NCI-H1436 treated with DMSO at 0.1 percent for 48 hours (cell line): ENCODE measurements at regions not wholly inside any gene's neighbourhood (a gene's known extent, or its start where the extent isn't known, plus 50 kb on each side); places are given as distances from the start of the nearest gene placed in this dataset.
"Not testable (repeated sequence)": the region's sequence is repeated elsewhere in the genome, so short reads cannot be mapped to it uniquely, and the experiment has no call there.

Experiments
- DNase-seq: peaks from one replicate; lab custom pipeline; 2025; lab: John Stamatoyannopoulos, UW

DNA sequence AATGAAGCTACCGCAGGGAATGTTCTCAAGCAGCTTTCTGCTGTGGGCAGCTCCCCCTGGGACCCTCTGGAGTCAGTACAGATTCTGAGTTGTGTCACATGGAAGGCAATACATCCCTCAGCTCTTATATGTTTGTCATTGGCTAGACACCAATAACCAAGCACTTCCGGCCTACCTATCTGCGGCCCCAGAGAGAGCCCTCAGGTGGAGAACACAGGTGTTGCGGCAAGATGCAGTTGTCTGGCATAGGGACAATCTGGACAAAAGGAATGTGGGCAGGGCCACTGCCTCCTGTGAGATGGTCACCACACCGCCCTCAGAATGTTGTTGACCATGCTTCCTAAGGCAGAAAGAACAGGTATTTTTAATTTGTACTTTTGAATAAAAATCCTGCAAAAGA lies 118.7 kb downstream of the BRMS1L start:
- DNase-seq, result no peak

DNA sequence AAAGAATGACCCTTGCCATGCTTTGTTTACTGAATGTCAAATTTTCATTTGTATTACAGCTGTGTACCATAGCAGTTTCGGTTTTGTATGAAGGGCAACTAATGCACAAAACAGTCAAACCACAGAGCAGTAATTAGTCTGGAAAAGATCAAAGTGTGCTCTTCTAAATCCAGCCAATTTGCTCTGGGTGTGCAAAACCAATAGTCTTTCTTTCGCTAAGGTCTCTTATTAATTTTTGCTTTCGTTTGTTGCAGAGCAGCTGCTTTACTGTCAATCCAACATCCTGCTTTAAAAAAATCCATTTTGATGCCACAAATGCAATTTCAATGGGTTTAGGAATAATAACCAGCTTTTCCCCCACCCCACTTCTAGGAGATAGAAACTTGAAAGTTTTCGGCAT lies 114.2 kb downstream of the BRMS1L start:
- DNase-seq, result no peak

DNA sequence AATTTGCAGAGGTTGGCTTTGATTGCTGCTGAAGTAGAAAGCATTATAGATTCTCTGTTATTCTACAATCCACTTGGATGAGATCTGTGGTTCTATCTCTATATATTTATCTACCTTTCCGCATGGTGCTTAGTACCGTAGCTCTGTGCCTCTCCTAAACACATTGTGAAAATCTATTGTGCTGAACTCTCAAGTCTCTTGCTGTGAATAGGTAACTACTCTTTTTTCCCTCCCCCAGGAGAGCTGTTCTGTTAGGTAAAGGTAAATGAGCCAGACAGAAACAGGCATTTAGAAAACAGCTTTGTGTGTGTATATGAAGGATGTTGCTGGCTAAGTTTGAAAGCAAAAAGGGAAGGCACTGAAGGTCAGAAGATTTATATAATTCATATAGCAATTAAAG lies 112.6 kb downstream of the BRMS1L start:
- no peak for DNase-seq

DNA sequence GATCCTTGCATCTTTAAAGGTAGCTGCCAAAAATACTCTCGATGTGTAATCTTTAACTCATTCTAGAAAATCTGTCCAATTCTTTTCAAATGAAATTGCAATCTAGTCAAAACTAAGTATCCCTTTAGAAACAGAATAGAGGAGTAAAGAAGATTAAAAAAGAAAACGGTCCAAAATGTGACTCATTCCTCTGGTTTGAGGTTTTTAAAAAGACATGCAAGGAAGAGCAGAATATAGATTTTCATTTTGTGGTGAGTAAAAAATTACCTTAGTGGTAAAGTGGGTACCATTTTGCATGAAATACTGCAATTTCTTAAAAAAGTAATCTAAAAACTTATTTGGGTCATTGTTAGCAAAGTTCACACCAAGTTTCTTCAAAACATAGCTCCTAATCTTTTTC lies 108.4 kb downstream of the BRMS1L start:
- DNase-seq, result no peak

- no peak for DNase-seq
These were observed 106.6 kb downstream of the BRMS1L start for GRCh38 chr14:35932659-35933159.

GRCh38 chr14:35932136-35932535 lies 106.0 kb downstream of the BRMS1L start:
- no peak for DNase-seq

- DNase-seq, result no peak
These were observed 105.2 kb downstream of the BRMS1L start for GRCh38 chr14:35931346-35931745.

DNA sequence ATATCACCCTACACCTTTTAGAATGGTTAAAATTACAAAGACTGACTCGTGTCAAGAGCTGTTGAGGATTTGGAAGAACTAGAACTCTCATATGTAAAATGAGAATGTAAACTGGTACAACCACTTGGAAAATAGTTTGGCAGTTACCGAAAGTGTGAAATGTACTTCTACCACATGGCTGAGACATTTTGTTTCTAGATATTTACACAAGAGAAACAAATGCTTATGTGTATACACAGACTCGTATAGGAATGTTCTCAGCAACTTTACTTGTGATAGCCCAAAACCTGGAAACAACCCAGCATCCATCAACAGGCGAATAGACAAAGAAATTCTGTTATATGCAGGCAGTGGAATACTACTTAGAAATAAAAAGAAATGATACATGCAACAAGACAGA lies 103.0 kb downstream of the BRMS1L start:
- no peak for DNase-seq

DNA sequence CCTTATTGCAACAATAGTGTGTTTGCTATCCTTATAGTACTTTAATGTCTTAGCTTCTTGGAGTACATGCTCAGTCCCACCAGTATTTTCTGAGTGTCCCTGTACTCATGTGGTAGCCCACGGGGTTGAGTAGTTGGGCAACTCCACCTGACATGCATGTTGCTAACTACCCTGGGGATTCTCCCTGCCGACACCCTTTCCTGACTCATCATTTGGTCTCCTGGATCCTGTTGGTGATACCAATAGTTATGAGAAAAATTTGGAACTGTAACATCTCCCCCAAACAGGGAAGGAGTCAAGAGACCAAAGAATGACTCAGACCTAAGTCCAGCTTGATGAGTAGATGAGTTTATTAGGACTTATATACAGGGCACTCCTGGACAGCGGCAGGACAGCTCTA lies 101.6 kb downstream of the BRMS1L start:
- no peak for DNase-seq

DNA sequence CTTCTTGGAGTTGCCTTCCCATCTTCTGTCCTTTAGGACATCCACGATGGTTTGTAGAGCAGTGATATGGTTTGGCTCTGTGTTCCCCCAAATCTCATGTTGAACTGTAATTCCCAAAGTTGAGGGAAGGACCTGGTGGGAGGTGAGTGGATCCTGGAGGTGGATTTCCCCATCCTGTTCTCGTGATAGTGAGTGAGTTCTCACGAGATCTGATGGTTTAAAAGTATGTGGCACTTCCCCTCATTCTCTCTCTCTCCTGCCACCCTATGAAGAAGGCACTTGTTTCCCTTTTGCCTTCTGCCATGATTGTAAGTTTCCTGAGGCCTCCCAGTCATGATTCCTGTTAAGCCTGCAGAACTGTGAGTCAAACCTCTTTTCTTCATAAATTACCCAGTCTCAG lies 99.2 kb downstream of the BRMS1L start:
- no peak for DNase-seq

DNA sequence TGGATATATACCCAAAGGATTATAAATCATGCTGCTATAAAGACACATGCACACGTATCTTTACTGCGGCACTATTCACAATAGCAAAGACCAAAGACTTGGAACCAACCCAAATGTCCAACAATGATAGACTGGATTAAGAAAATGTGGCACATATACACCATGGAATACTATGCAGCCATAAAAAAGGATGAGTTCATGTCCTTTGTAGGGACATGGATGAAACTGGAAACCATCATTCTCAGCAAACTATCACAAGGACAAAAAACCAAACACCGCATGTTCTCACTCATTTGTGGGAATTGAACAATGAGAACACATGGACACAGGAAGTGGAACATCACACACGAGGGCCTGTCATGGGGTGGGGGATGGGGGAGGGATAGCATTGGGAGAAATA lies 96.5 kb downstream of the BRMS1L start:
- not testable (repeated sequence) for DNase-seq

GRCh38 chr14:35921745-35922144 lies 95.6 kb downstream of the BRMS1L start:
- no peak for DNase-seq
